T-helper 9 cell (primary cell): ENCODE measurements at regions not wholly inside any gene's neighbourhood (a gene's known extent, or its start where the extent isn't known, plus 50 kb on each side); places are given as distances from the start of the nearest gene placed in this dataset.

ENCODE experiments used
- DNase-seq: peaks from one replicate; pipeline ENCODE4 v3.0.0-alpha.2; 2020

DNA sequence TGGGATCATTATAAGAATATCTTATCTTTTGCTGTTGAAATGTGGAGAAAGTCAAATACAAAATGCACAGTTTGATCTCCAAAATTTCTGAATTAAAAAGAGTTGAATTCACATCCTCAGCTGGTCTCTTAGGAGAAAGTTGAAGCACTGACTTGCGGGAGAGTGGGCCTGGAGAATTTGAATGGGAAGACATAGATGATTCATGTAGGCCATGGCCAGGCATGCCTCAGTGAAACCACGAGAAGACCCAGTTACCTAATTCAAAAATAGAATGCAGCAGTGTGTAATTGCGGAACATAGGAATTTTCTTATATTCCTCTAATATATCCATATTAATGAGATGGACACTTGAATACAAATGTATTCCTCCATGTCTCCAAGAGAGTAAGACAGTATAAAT is 53.0 kb upstream of the DTNBP1 start:
- no peak for DNase-seq

DNA sequence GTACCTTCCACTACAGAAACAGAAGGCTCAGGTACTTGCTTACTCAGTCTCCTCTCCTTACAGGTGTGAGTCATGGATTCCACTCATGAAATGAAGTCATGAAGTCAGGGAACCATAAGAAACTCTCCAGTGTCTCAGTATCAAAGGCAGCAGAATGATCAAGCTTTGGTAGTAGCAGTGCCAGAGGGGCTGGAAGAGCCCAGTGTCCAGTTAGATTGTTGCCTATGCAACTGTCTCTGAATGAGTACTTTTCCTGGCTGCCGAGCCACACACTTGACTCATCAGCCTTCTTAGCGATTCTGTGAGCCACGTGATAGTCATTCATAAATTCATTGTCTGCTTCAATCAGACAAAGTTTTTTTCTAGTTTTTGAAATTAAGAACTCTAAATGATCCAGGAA is 52.2 kb upstream of the DTNBP1 start:
- DNase-seq, result no peak

DNA sequence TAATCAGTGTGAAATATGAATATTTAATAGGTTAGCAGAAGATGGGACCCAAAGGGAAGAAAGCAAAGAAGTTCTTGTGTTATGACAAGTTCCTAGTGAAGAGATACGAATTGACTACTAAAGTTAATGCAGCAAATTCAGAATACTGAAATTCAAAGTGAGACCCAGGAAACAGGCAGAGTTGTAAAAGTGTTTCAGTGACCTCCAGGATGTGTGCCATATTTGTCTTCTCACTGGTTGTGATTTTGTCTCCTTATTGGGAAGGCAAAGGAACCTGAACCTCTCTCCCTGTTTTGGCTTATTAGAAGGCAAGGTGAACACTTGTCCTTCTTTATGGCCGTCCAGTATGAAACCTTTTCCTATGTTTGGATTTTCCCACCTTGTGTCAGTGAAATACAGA is 51.8 kb upstream of the DTNBP1 start:
- no peak for DNase-seq

- no peak for DNase-seq
Measured at GRCh38 chr6:15713325-15713724, 50.5 kb upstream of the DTNBP1 start.

GRCh38 chr6:15712797-15713196 is 50.0 kb upstream of the DTNBP1 start:
- DNase-seq, result no peak
